Glutamatergic neuron (in vitro differentiated cells): ENCODE measurements at regions not wholly inside any gene's neighbourhood (a gene's known extent, or its start where the extent isn't known, plus 50 kb on each side); places are given as distances from the start of the nearest gene placed in this dataset.

Experiments
- DNase-seq: peaks from one replicate; pipeline ENCODE4 v3.0.0; 2022
- H3K27ac Mint-ChIP-seq: one replicate; pipeline ENCODE4 v1.8.0; 2020; ENCODE audit warnings: mild to moderate bottlenecking, mixed read lengths, inconsistent platforms; ENCODE audit not compliant: unreplicated experiment
- H3K27me3 Mint-ChIP-seq: one replicate; pipeline ENCODE4 v1.8.0; 2020; ENCODE audit warnings: mild to moderate bottlenecking, moderate library complexity, mixed read lengths, inconsistent platforms; ENCODE audit not compliant: unreplicated experiment
- H3K36me3 Mint-ChIP-seq: one replicate; pipeline ENCODE4 v1.8.0; 2020; ENCODE audit warnings: mild to moderate bottlenecking, mixed read lengths, inconsistent platforms; ENCODE audit not compliant: unreplicated experiment
- H3K4me1 Mint-ChIP-seq: one replicate; pipeline ENCODE4 v1.8.0; 2020; ENCODE audit warnings: mild to moderate bottlenecking, low read depth, mixed read lengths, inconsistent platforms; ENCODE audit not compliant: unreplicated experiment
- H3K4me3 Mint-ChIP-seq: one replicate; pipeline ENCODE4 v1.8.0; 2020; ENCODE audit warnings: mild to moderate bottlenecking, mixed read lengths, inconsistent platforms; ENCODE audit not compliant: unreplicated experiment
- H3K9me3 Mint-ChIP-seq: one replicate; pipeline ENCODE4 v1.8.0; 2020; ENCODE audit warnings: mild to moderate bottlenecking, moderate library complexity, mixed read lengths, inconsistent platforms; ENCODE audit not compliant: unreplicated experiment
- CTCF ChIP-seq: fragments of 200-600 bp; sonication (generic); IDR thresholded peaks from one replicate; pipeline ENCODE4 v1.5.0; 2021; ENCODE audit not compliant: partially characterized antibody, unreplicated experiment

- Mint-ChIP-seq H3K27ac (peak overlapping the region; percentile 88), H3K27me3 (peaks cover 8% of the 10 kb centered on the region), H3K4me1 (peaks cover 23% of the 10 kb centered on the region), H3K4me3 (peak overlapping the region; percentile 62), H3K9me3 (peaks cover 2% of the 10 kb centered on the region), H3K36me3 (no peaks in the 10 kb centered on the region)
- TF ChIP-seq CTCF = no peak
- peak; percentile 42 for DNase-seq
These were observed 49.8 kb upstream of the FCN1 start for GRCh38 chr9:134967547-134967930.

- Mint-ChIP-seq H3K27me3 (peaks cover 8% of the 10 kb centered on the region), H3K36me3 (no peaks in the 10 kb centered on the region), H3K9me3 (peaks cover 2% of the 10 kb centered on the region), H3K4me3 (peak overlapping the region; percentile 62), H3K4me1 (peaks cover 23% of the 10 kb centered on the region), H3K27ac (peak overlapping the region; percentile 88)
- peak; percentile 75 for DNase-seq
- no peak for TF ChIP-seq CTCF
These were observed 50.5 kb upstream of the FCN1 start for GRCh38 chr9:134968011-134968822.

GRCh38 chr9:134968823-134969090 lies 51.0 kb upstream of the FCN1 start:
- DNase-seq = no peak
- Mint-ChIP-seq H3K9me3 (peaks cover 3% of the 10 kb centered on the region), H3K36me3 (no peaks in the 10 kb centered on the region), H3K4me3 (no peak overlapping the region), H3K4me1 (peaks cover 25% of the 10 kb centered on the region), H3K27ac (no peak overlapping the region), H3K27me3 (peaks cover 8% of the 10 kb centered on the region)
- no peak for TF ChIP-seq CTCF

- peaks cover 25% of the 10 kb centered on the region for H3K4me1 Mint-ChIP-seq
- H3K4me3 Mint-ChIP-seq = no peak overlapping the region
- peaks cover 3% of the 10 kb centered on the region for H3K9me3 Mint-ChIP-seq
- H3K27me3 Mint-ChIP-seq = peaks cover 8% of the 10 kb centered on the region
- no peaks in the 10 kb centered on the region for H3K36me3 Mint-ChIP-seq
- TF ChIP-seq CTCF = no peak
- no peak for DNase-seq
- no peak overlapping the region for H3K27ac Mint-ChIP-seq
These were observed 51.7 kb upstream of the FCN1 start for GRCh38 chr9:134969156-134970045.

GRCh38 chr9:134970198-134970597 lies 52.5 kb upstream of the FCN1 start:
- Mint-ChIP-seq H3K27me3 (peaks cover 8% of the 10 kb centered on the region), H3K9me3 (peaks cover 3% of the 10 kb centered on the region), H3K36me3 (no peaks in the 10 kb centered on the region), H3K4me3 (no peak overlapping the region), H3K27ac (peak overlapping the region; percentile 43), H3K4me1 (peaks cover 25% of the 10 kb centered on the region)
- no peak for DNase-seq
- no peak for TF ChIP-seq CTCF
